PFSK-1 (cell line): ENCODE measurements at regions not wholly inside any gene's neighbourhood (a gene's known extent, or its start where the extent isn't known, plus 50 kb on each side); places are given as distances from the start of the nearest gene placed in this dataset.

Experiments
- POLR2AphosphoS5 ChIP-seq: IDR thresholded peaks from 2 replicates; pipeline ENCODE4 v1.6.1; 2012; ENCODE audit warnings: low read depth, mild to moderate bottlenecking, control low read depth, low read length, moderate library complexity
- REST ChIP-seq, 2 experiments: IDR thresholded peaks; 2 replicates each; pipeline versions ENCODE4 v1.6.1 to v1.8.0; 2011 to 2012; ENCODE audit warnings: low read depth in 2 of 2, low read length in 2 of 2, control low read depth in 1 of 2, inconsistent platforms in 1 of 2, mild to moderate bottlenecking in 1 of 2, moderate library complexity in 1 of 2; ENCODE audit not compliant: insufficient read depth in 1 of 2
- SIN3A ChIP-seq: IDR thresholded peaks from 2 replicates; pipeline ENCODE4 v1.6.1; 2012; ENCODE audit warnings: mild to moderate bottlenecking, low read length, moderate library complexity, borderline replicate concordance; ENCODE audit not compliant: insufficient read depth
- TAF1 ChIP-seq: IDR thresholded peaks from 2 replicates; pipeline ENCODE4 v1.6.1; 2012; ENCODE audit warnings: low read length, control low read depth, borderline replicate concordance; ENCODE audit not compliant: insufficient read depth

DNA sequence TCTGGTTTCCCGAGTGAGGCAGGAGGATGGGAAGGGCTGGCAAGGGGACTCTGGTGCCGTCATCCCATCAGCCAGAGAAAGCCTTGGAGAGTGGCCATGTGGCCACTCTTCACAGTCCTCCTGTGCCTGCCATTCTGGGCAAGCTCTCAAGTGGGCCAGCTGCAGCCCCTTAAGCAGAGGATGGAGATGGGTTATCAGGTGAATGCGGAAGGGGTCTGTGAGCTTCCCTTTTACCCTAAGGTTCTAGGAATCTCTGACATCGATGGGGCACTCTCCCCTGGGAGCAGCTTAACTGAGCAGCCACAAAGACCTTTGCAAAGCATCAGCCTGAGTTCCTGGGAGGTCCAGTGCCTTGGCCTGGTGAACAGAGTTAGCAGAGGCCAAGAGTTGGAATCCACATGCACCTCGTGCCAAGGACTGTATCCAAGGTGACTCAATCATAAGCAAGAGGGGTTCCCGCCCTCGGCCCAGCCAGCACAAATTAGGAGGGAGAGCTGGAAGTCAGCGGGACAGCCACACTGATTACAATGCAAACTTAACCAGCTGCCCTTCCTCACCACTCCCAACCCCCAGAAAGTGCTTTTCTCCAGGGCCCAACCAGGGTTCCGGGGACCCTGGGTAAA, 193.6 kb downstream of the BUD13 start:
- no peak for TF ChIP-seq REST (IDR thresholded peaks at IDR 0.05; ENCODE audit: insufficient read depth in 1 of 2, low read depth in 2 of 2, low read length in 2 of 2)
- TF ChIP-seq TAF1, result no peak
- no peak for TF ChIP-seq POLR2AphosphoS5
- TF ChIP-seq SIN3A, result no peak
